SK-N-SH treated with all-trans-retinoic acid at 6 μM for 48 hours (cell line): ENCODE measurements at regions not wholly inside any gene's neighbourhood (a gene's known extent, or its start where the extent isn't known, plus 50 kb on each side); places are given as distances from the start of the nearest gene placed in this dataset.

Source experiments
- ATAC-seq: fragments of 200-7000 bp; cut with Tn5 transposase; 3 replicates; pipeline ENCODE4 v1.9.1; 2020; ENCODE audit warnings: mild to moderate bottlenecking, moderate library complexity
- ARNTL ChIP-seq: fragments of 450-650 bp; formaldehyde crosslinking; IDR thresholded peaks from 2 replicates; pipeline ENCODE4 v1.5.0; 2020; ENCODE audit warnings: low read depth, mild to moderate bottlenecking, moderate library complexity, borderline replicate concordance
- BACH2 ChIP-seq: fragments of 250-450 bp; sonication (Bioruptor Pico); IDR thresholded peaks from 2 replicates; pipeline ENCODE4 v1.9.0; 2021; ENCODE audit warnings: mild to moderate bottlenecking, borderline replicate concordance
- CREB5 ChIP-seq: fragments of 250-450 bp; sonication (Bioruptor Pico); IDR thresholded peaks from 2 replicates; pipeline ENCODE4 v1.5.1; 2020; ENCODE audit warnings: low read depth, mild to moderate bottlenecking, moderate library complexity
- CSDC2 ChIP-seq: fragments of 250-450 bp; sonication (Bioruptor Pico); IDR thresholded peaks from 2 replicates; pipeline ENCODE4 v1.5.0; 2020; ENCODE audit warnings: mild to moderate bottlenecking, moderate library complexity
- CSRNP3 ChIP-seq: fragments of 250-450 bp; sonication (Bioruptor Pico); IDR thresholded peaks from 2 replicates; pipeline ENCODE4 v1.5.1; 2021; ENCODE audit warnings: mild to moderate bottlenecking, moderate library complexity
- ESRRG ChIP-seq: fragments of 250-450 bp; sonication (Bioruptor Pico); IDR thresholded peaks from 2 replicates; pipeline ENCODE4 v1.6.1; 2021; ENCODE audit warnings: mild to moderate bottlenecking
- GLIS3 ChIP-seq: fragments of 250-450 bp; sonication (Bioruptor Pico); IDR thresholded peaks from 2 replicates; pipeline ENCODE4 v1.5.0; 2020; ENCODE audit warnings: mild to moderate bottlenecking, moderate library complexity
- OSR1 ChIP-seq: fragments of 250-450 bp; sonication (Bioruptor Pico); IDR thresholded peaks from 2 replicates; pipeline ENCODE4 v1.8.0; 2022; ENCODE audit warnings: moderate library complexity, mild to moderate bottlenecking, inconsistent platforms
- PATZ1 ChIP-seq: fragments of 250-450 bp; sonication (Bioruptor Pico); IDR thresholded peaks from 2 replicates; pipeline ENCODE4 v1.8.0; 2020; ENCODE audit warnings: mild to moderate bottlenecking, moderate library complexity, borderline replicate concordance
- POU6F1 ChIP-seq: fragments of 250-450 bp; sonication (Bioruptor Pico); IDR thresholded peaks from 2 replicates; pipeline ENCODE4 v1.8.0; 2021; ENCODE audit warnings: low read depth, mild to moderate bottlenecking, moderate library complexity, borderline replicate concordance
- PPARA ChIP-seq: fragments of 250-450 bp; sonication (Bioruptor Pico); IDR thresholded peaks from 2 replicates; pipeline ENCODE4 v1.5.0; 2020; ENCODE audit warnings: mild to moderate bottlenecking, borderline replicate concordance
- RARB ChIP-seq: fragments of 250-450 bp; sonication (Bioruptor Pico); IDR thresholded peaks from 2 replicates; pipeline ENCODE4 v1.8.0; 2021; ENCODE audit warnings: mild to moderate bottlenecking, moderate library complexity
- SNAI2 ChIP-seq: fragments of 250-450 bp; sonication (Bioruptor Pico); IDR thresholded peaks from 2 replicates; pipeline ENCODE4 v1.5.0; 2020; ENCODE audit warnings: mild to moderate bottlenecking, moderate library complexity
- TCF4 ChIP-seq: fragments of 250-450 bp; sonication (Bioruptor Pico); IDR thresholded peaks from 2 replicates; pipeline ENCODE4 v1.8.0; 2021; ENCODE audit warnings: mild to moderate bottlenecking, moderate library complexity, borderline replicate concordance
- TOX ChIP-seq: fragments of 250-450 bp; sonication (Bioruptor Pico); IDR thresholded peaks from 2 replicates; pipeline ENCODE4 v1.8.0; 2021; ENCODE audit warnings: mild to moderate bottlenecking, moderate library complexity, borderline replicate concordance
- ZC3H10 ChIP-seq: fragments of 250-450 bp; sonication (Bioruptor Pico); IDR thresholded peaks from 2 replicates; pipeline ENCODE4 v1.5.1; 2021; ENCODE audit warnings: mild to moderate bottlenecking, moderate library complexity
- ZFP30 ChIP-seq: fragments of 450-650 bp; formaldehyde crosslinking; IDR thresholded peaks from 2 replicates; pipeline ENCODE4 v1.5.0; 2022; ENCODE audit warnings: mild to moderate bottlenecking, moderate library complexity
- ZNF565 ChIP-seq: fragments of 450-650 bp; formaldehyde crosslinking; conservative IDR thresholded peaks from 2 replicates; pipeline ENCODE4 v1.5.0; 2020; ENCODE audit warnings: low read depth, mild to moderate bottlenecking, moderate library complexity
- ZNF70 ChIP-seq: fragments of 450-650 bp; formaldehyde crosslinking; IDR thresholded peaks from 2 replicates; pipeline ENCODE4 v1.5.0; 2020; ENCODE audit warnings: mild to moderate bottlenecking, moderate library complexity

- TF ChIP-seq PATZ1, result no peak
- TF ChIP-seq ZNF70, result no peak
- TF ChIP-seq TCF4, result no peak
- no peak for TF ChIP-seq GLIS3 (CRISPR knock-in tag)
- TF ChIP-seq BACH2, result no peak
- TF ChIP-seq, all 23 proteins: peak for 0
Observed at GRCh38 chr2:128438586-128438985, 119.9 kb upstream of the HS6ST1 start (continued).

- TF ChIP-seq OSR1 (CRISPR knock-in tag) (no peak), PPARA (CRISPR knock-in tag) (no peak), POU6F1 (no peak), ZC3H10 (no peak), CREB5 (no peak), ARNTL (CRISPR knock-in tag) (no peak), CSRNP3 (CRISPR knock-in tag) (no peak), CSDC2 (no peak), ZFP30 (CRISPR knock-in tag) (no peak), ESRRG (CRISPR knock-in tag) (no peak), TOX (no peak), RARB (CRISPR knock-in tag) (no peak), PATZ1 (no peak), ZNF565 (CRISPR knock-in tag) (no peak)
- ATAC-seq, result no peak
Observed at GRCh38 chr2:128439031-128439790, 120.5 kb upstream of the HS6ST1 start.

- ATAC-seq, result no peak
- TF ChIP-seq TCF4 (no peak), CSRNP3 (CRISPR knock-in tag) (no peak), ESRRG (CRISPR knock-in tag) (no peak), CREB5 (no peak), SNAI2 (CRISPR knock-in tag) (no peak), RARB (CRISPR knock-in tag) (no peak), TOX (no peak), PATZ1 (no peak), ZNF565 (CRISPR knock-in tag) (no peak), ZC3H10 (no peak)
Observed at GRCh38 chr2:128439791-128440665, 121.4 kb upstream of the HS6ST1 start.
